ENCODE measurements at regions not wholly inside any gene's neighbourhood (a gene's known extent, or its start where the extent isn't known, plus 50 kb on each side); places are given as distances from the start of the nearest gene placed in this dataset.

GRCh38 chr13:61824168-61824567 is 408.5 kb upstream of the PCDH20 start:
- no peaks in the 10 kb centered on the region for H3K36me3 ChIP-seq
- no peaks in the 10 kb centered on the region for H3K9me3 ChIP-seq (ENCODE audit: severe bottlenecking)
- TF ChIP-seq CTCF (IDR thresholded peaks at IDR 0.05; ENCODE audit: low read depth, low read length): no peak
- H3K27me3 ChIP-seq (ENCODE audit: insufficient read depth, low read depth, severe bottlenecking): no peaks in the 10 kb centered on the region
- DNase-seq: no peak
- no peak overlapping the region for H3K27ac ChIP-seq
- no peak overlapping the region for H3K4me3 ChIP-seq (ENCODE audit: low read depth, low read length)

GRCh38 chr13:61812286-61812685 is 396.6 kb upstream of the PCDH20 start:
- no peaks in the 10 kb centered on the region for H3K27me3 ChIP-seq (ENCODE audit: insufficient read depth, low read depth, severe bottlenecking)
- H3K9me3 ChIP-seq (ENCODE audit: severe bottlenecking): no peaks in the 10 kb centered on the region
- H3K4me3 ChIP-seq (ENCODE audit: low read depth, low read length): no peak overlapping the region
- H3K27ac ChIP-seq: no peak overlapping the region
- no peak for DNase-seq
- H3K36me3 ChIP-seq: no peaks in the 10 kb centered on the region
- no peak for TF ChIP-seq CTCF (IDR thresholded peaks at IDR 0.05; ENCODE audit: low read depth, low read length)

GRCh38 chr13:61810065-61810464 is 394.4 kb upstream of the PCDH20 start:
- Histone ChIP-seq H3K4me3 (ENCODE audit: low read depth, low read length) (no peak overlapping the region), H3K9me3 (ENCODE audit: severe bottlenecking) (no peaks in the 10 kb centered on the region), H3K27me3 (ENCODE audit: insufficient read depth, low read depth, severe bottlenecking) (no peaks in the 10 kb centered on the region), H3K36me3 (no peaks in the 10 kb centered on the region), H3K27ac (no peak overlapping the region)
- TF ChIP-seq CTCF (IDR thresholded peaks at IDR 0.05; ENCODE audit: low read depth, low read length): no peak
- no peak for DNase-seq

GRCh38 chr13:61797397-61797796 is 381.7 kb upstream of the PCDH20 start:
- H3K27me3 ChIP-seq (ENCODE audit: insufficient read depth, low read depth, severe bottlenecking): no peaks in the 10 kb centered on the region
- TF ChIP-seq CTCF (IDR thresholded peaks at IDR 0.05; ENCODE audit: low read depth, low read length): no peak
- H3K36me3 ChIP-seq: no peaks in the 10 kb centered on the region
- H3K4me3 ChIP-seq (ENCODE audit: low read depth, low read length): no peak overlapping the region
- DNase-seq: no peak
- H3K27ac ChIP-seq: no peak overlapping the region
- H3K9me3 ChIP-seq (ENCODE audit: severe bottlenecking): no peaks in the 10 kb centered on the region

GRCh38 chr13:61795580-61795979 is 379.9 kb upstream of the PCDH20 start:
- no peak overlapping the region for H3K27ac ChIP-seq
- H3K9me3 ChIP-seq (ENCODE audit: severe bottlenecking): no peaks in the 10 kb centered on the region
- H3K27me3 ChIP-seq (ENCODE audit: insufficient read depth, low read depth, severe bottlenecking): no peaks in the 10 kb centered on the region
- DNase-seq: no peak
- no peaks in the 10 kb centered on the region for H3K36me3 ChIP-seq
- no peak overlapping the region for H3K4me3 ChIP-seq (ENCODE audit: low read depth, low read length)
- TF ChIP-seq CTCF (IDR thresholded peaks at IDR 0.05; ENCODE audit: low read depth, low read length): no peak

- no peak overlapping the region for H3K4me3 ChIP-seq (ENCODE audit: low read depth, low read length)
- no peak overlapping the region for H3K27ac ChIP-seq
- no peaks in the 10 kb centered on the region for H3K36me3 ChIP-seq
- DNase-seq: no peak
- no peaks in the 10 kb centered on the region for H3K27me3 ChIP-seq (ENCODE audit: insufficient read depth, low read depth, severe bottlenecking)
- no peaks in the 10 kb centered on the region for H3K9me3 ChIP-seq (ENCODE audit: severe bottlenecking)
- no peak for TF ChIP-seq CTCF (IDR thresholded peaks at IDR 0.05; ENCODE audit: low read depth, low read length)
Measured at GRCh38 chr13:61779456-61779855, 363.8 kb upstream of the PCDH20 start.
